Amygdala (tissue), 56 donors: ENCODE measurements at regions not wholly inside any gene's neighbourhood (a gene's known extent, or its start where the extent isn't known, plus 50 kb on each side); places are given as distances from the start of the nearest gene placed in this dataset.

Experiments
- DNase-seq, 56 donors: peaks; one replicate each; lab custom pipeline; 2025; lab: John Stamatoyannopoulos, UW

- no peak for DNase-seq
Measured at GRCh38 chr13:22662771-22663170, 518.0 kb upstream of the SGCG start.

- DNase-seq: no peak
Measured at GRCh38 chr13:22665506-22665905, 515.3 kb upstream of the SGCG start.

GRCh38 chr13:22690756-22691155 lies 490.0 kb upstream of the SGCG start:
- DNase-seq: no peak

- no peak for DNase-seq
Measured at GRCh38 chr13:22693691-22694090, 487.1 kb upstream of the SGCG start.

- DNase-seq: no peak
Measured at GRCh38 chr13:22696433-22696832, 484.3 kb upstream of the SGCG start.

- DNase-seq: no peak
Measured at GRCh38 chr13:22698467-22698866, 482.3 kb upstream of the SGCG start.

GRCh38 chr13:22700246-22700887 lies 480.4 kb upstream of the SGCG start:
- no peak for DNase-seq

- DNase-seq: no peak
Measured at GRCh38 chr13:22703601-22704209, 477.1 kb upstream of the SGCG start.

GRCh38 chr13:22707946-22708345 lies 472.8 kb upstream of the SGCG start:
- DNase-seq: no peak

- DNase-seq: peak in 25 of 56 donors; percentile 1 to 54 (median 23)
Measured at GRCh38 chr13:22717036-22717435, 463.7 kb upstream of the SGCG start.

GRCh38 chr13:22726726-22727125 lies 454.1 kb upstream of the SGCG start:
- DNase-seq: no peak

GRCh38 chr13:22735011-22735995 lies 445.5 kb upstream of the SGCG start:
- no peak for DNase-seq

GRCh38 chr13:22736084-22736767 lies 444.6 kb upstream of the SGCG start:
- DNase-seq: peak in 1 of 56 donors; percentile 2

GRCh38 chr13:22736768-22737092 lies 444.0 kb upstream of the SGCG start:
- no peak for DNase-seq

- no peak for DNase-seq
Measured at GRCh38 chr13:22738357-22738756, 442.4 kb upstream of the SGCG start.

- no peak for DNase-seq
Measured at GRCh38 chr13:22740264-22740663, 440.5 kb upstream of the SGCG start.

GRCh38 chr13:22744688-22745452 lies 435.9 kb upstream of the SGCG start:
- peak in 1 of 56 donors; percentile 2 for DNase-seq

- DNase-seq: no peak
Measured at GRCh38 chr13:22748866-22749577, 431.8 kb upstream of the SGCG start.

GRCh38 chr13:22749626-22750025 lies 431.2 kb upstream of the SGCG start:
- no peak for DNase-seq
